Endodermal cell (in vitro differentiated cells): ENCODE measurements at regions not wholly inside any gene's neighbourhood (a gene's known extent, or its start where the extent isn't known, plus 50 kb on each side); places are given as distances from the start of the nearest gene placed in this dataset.

Experiments used
- DNase-seq: peaks from one replicate; pipeline ENCODE4 v3.0.0-alpha.2; 2017
- H3K27ac ChIP-seq: 2 replicates; pipeline ENCODE4 v1.5.1; 2013; ENCODE audit warnings: mild to moderate bottlenecking, low read depth, low read length, moderate library complexity
- H3K27me3 ChIP-seq: 2 replicates; pipeline ENCODE4 v1.6.1; 2013; ENCODE audit warnings: mild to moderate bottlenecking, low read length, moderate library complexity; ENCODE audit not compliant: insufficient read depth, control insufficient read depth, poor library complexity, severe bottlenecking
- H3K36me3 ChIP-seq: 2 replicates; pipeline ENCODE4 v1.7.0; 2013; ENCODE audit warnings: mild to moderate bottlenecking, low read length, moderate library complexity; ENCODE audit not compliant: control insufficient read depth, insufficient read depth
- H3K4me1 ChIP-seq: one replicate; pipeline ENCODE4 v1.7.0; 2013; ENCODE audit warnings: low read length; ENCODE audit not compliant: control insufficient read depth, insufficient read depth
- H3K4me3 ChIP-seq: 2 replicates; pipeline ENCODE4 v1.5.1; 2013; ENCODE audit warnings: mild to moderate bottlenecking, low read length, moderate library complexity
- H3K9ac ChIP-seq: 2 replicates; pipeline ENCODE4 v1.6.1; 2013; ENCODE audit warnings: mild to moderate bottlenecking, low read length, moderate library complexity; ENCODE audit not compliant: poor library complexity, severe bottlenecking; ENCODE audit errors: extremely low read depth
- H3K9me3 ChIP-seq: 2 replicates; pipeline ENCODE4 v1.6.1; 2013; ENCODE audit warnings: mild to moderate bottlenecking, low read length, moderate library complexity; ENCODE audit not compliant: control insufficient read depth
- H3K27ac Mint-ChIP-seq: 2 replicates; pipeline ENCODE4 v1.8.0; 2020; ENCODE audit warnings: mixed read lengths
- H3K27me3 Mint-ChIP-seq: 2 replicates; pipeline ENCODE4 v1.8.0; 2021; ENCODE audit warnings: mild to moderate bottlenecking, mixed read lengths; ENCODE audit not compliant: insufficient read depth
- H3K36me3 Mint-ChIP-seq: 2 replicates; pipeline ENCODE4 v1.8.0; 2020; ENCODE audit warnings: low read depth, mixed read lengths
- H3K4me1 Mint-ChIP-seq: 2 replicates; pipeline ENCODE4 v1.8.0; 2020; ENCODE audit warnings: mixed read lengths
- H3K4me3 Mint-ChIP-seq: 2 replicates; pipeline ENCODE4 v1.8.0; 2020; ENCODE audit warnings: mild to moderate bottlenecking, moderate library complexity, mixed read lengths
- H3K9me3 Mint-ChIP-seq: 2 replicates; pipeline ENCODE4 v1.8.0; 2020; ENCODE audit warnings: mild to moderate bottlenecking, mixed read lengths
- WGBS, 2 experiments: methylation state at CpG; one replicate each; pipeline versions ENCODE4 v1.1.5 to v1.1.7; 2013; ENCODE audit warnings: missing lambda C conversion rate in 2 of 2, mixed read lengths in 1 of 2; ENCODE audit not compliant: insufficient coverage in 1 of 2, insufficient read length in 1 of 2; 5-methylcytosine and 5-hydroxymethylcytosine counted together
- TF ChIP-seq, protein P1 (sequence below): fragments of 200-600 bp; sonication (generic); conservative IDR thresholded peaks from 2 replicates; pipeline ENCODE4 v1.5.0; 2021; ENCODE audit warnings: antibody characterized with exemption, mild to moderate bottlenecking

DNA sequence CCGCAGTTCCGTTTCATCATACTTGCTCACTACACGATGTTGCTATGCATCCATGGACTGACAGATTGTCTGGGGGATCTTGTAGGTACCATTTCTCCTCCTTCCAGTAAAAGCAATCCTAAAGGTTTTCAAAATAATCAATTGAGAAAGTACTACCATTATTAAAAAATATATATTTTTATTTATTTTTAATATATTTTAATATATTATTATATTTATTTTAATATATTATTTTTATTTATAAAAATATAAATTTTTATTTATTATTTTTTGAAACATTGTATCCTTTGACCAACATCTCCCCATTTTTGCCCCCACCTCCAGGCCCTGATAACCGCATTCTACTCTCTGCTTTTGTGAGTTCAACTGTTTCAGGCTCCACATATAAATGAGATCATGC lies 237.6 kb upstream of the IRX4 start:
- DNase-seq, result no peak
- H3K4me3 Mint-ChIP-seq, result no peak overlapping the region
- no peaks in the 10 kb centered on the region for H3K4me1 Mint-ChIP-seq
- no peaks in the 10 kb centered on the region for H3K27me3 ChIP-seq
- peaks cover 13% of the 10 kb centered on the region for H3K27me3 Mint-ChIP-seq
- H3K4me3 ChIP-seq, result no peak overlapping the region
- no peaks in the 10 kb centered on the region for H3K9me3 ChIP-seq
- WGBS, 2 experiments, result 94% methylated on average over 4 of the region's 4 CpGs; no CpG with 5 or more reads in 1 of the 2 experiments
- H3K9ac ChIP-seq, result no peak overlapping the region
- TF ChIP-seq, protein P1, sequence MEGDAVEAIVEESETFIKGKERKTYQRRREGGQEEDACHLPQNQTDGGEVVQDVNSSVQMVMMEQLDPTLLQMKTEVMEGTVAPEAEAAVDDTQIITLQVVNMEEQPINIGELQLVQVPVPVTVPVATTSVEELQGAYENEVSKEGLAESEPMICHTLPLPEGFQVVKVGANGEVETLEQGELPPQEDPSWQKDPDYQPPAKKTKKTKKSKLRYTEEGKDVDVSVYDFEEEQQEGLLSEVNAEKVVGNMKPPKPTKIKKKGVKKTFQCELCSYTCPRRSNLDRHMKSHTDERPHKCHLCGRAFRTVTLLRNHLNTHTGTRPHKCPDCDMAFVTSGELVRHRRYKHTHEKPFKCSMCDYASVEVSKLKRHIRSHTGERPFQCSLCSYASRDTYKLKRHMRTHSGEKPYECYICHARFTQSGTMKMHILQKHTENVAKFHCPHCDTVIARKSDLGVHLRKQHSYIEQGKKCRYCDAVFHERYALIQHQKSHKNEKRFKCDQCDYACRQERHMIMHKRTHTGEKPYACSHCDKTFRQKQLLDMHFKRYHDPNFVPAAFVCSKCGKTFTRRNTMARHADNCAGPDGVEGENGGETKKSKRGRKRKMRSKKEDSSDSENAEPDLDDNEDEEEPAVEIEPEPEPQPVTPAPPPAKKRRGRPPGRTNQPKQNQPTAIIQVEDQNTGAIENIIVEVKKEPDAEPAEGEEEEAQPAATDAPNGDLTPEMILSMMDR, result no peak
- no peaks in the 10 kb centered on the region for H3K4me1 ChIP-seq
- H3K27ac ChIP-seq, result no peak overlapping the region
- no peaks in the 10 kb centered on the region for H3K36me3 Mint-ChIP-seq
- peaks cover 11% of the 10 kb centered on the region for H3K9me3 Mint-ChIP-seq
- no peak overlapping the region for H3K27ac Mint-ChIP-seq
- H3K36me3 ChIP-seq, result no peaks in the 10 kb centered on the region

DNA sequence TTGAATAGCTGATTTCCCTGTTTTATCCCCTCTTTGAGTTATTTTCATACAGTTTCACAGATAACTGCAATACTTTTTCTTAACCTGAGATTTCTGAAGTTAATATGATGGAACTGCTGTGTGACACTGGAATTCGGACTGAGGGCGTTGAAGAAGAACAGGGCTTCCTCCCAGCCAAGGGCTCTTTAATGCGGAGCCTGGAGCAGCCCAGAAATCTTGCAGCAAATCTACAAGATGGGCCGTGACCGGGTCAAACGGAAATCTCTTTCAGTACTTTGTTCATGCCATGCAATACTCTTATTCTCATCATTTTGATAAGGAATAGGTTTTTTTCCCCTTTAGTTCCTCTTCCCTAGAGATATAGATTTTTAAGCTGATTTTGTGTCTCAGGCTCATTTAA lies 236.8 kb upstream of the IRX4 start:
- H3K36me3 ChIP-seq, result no peaks in the 10 kb centered on the region
- Mint-ChIP-seq H3K27ac (no peak overlapping the region), H3K4me1 (no peaks in the 10 kb centered on the region), H3K9me3 (peaks cover 14% of the 10 kb centered on the region), H3K27me3 (peaks cover 13% of the 10 kb centered on the region), H3K36me3 (no peaks in the 10 kb centered on the region), H3K4me3 (no peak overlapping the region)
- TF ChIP-seq, protein P1, result no peak
- no peak overlapping the region for H3K27ac ChIP-seq
- no peak for DNase-seq
- H3K9ac ChIP-seq, result no peak overlapping the region
- no peaks in the 10 kb centered on the region for H3K9me3 ChIP-seq
- H3K4me3 ChIP-seq, result no peak overlapping the region
- no peaks in the 10 kb centered on the region for H3K27me3 ChIP-seq
- no peaks in the 10 kb centered on the region for H3K4me1 ChIP-seq
- 85 to 94% methylated on average over 2 to 6 of the region's 6 CpGs for WGBS, 2 experiments

DNA sequence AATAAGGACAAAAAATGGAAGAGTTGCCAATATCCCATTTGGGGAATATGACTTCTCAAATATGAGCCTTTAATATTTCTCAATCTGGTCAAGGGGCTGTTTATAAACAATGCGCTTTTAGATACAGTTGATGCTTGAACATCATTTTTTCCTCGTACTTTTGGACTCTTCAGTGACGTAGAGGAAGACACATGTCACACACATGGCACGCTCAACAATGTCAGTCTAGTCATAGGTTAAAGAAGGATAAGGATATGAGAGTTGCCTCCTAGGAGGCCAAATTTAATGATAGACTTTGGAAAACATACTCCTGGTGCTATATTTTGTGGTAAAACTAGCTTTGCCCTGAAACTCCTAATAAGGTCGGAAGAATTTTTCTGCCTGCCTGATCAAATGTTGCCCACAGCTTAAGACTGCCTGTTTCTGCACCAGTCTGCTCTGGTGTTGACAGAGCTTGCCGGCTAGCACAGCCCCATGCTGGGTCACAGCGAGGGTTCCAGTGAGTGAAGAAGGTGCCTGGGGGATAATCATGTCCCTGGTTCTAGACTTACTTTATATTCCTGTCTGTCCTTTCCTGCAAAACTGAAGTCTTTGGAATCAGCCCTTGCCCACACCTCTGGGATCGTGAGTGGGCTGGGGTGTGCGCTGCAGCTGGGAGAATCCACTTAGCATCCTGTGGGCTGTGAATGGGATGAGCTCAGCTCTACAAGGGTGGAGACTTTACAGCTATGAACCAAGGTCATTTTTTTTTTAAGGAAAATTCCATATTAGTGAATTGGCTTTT lies 230.8 kb upstream of the IRX4 start:
- H3K4me3 Mint-ChIP-seq, result no peak overlapping the region

More for the DNA sequence above, 230.8 kb upstream of the IRX4 start:
- H3K9ac ChIP-seq, result no peak overlapping the region
- TF ChIP-seq, protein P1, result no peak
- H3K36me3 ChIP-seq, result no peaks in the 10 kb centered on the region
- WGBS, 2 experiments, result 86 to 89% methylated on average over 8 to 9 of the region's 9 CpGs
- H3K4me1 Mint-ChIP-seq, result peaks cover 7% of the 10 kb centered on the region
- H3K27me3 ChIP-seq, result no peaks in the 10 kb centered on the region
- H3K9me3 ChIP-seq, result no peaks in the 10 kb centered on the region
- peaks cover 8% of the 10 kb centered on the region for H3K9me3 Mint-ChIP-seq
- no peaks in the 10 kb centered on the region for H3K36me3 Mint-ChIP-seq
- H3K27ac Mint-ChIP-seq, result no peak overlapping the region
- H3K4me1 ChIP-seq, result peaks cover 6% of the 10 kb centered on the region
- H3K4me3 ChIP-seq, result no peak overlapping the region
- H3K27ac ChIP-seq, result no peak overlapping the region
- peaks cover 12% of the 10 kb centered on the region for H3K27me3 Mint-ChIP-seq
- DNase-seq, result no peak
